GM10266 (cell line): ENCODE measurements at regions not wholly inside any gene's neighbourhood (a gene's known extent, or its start where the extent isn't known, plus 50 kb on each side); places are given as distances from the start of the nearest gene placed in this dataset.
A peak's percentile ranks its signal among the peaks of the same experiment; 100 is the strongest.

Experiments
- DNase-seq: peaks from one replicate; pipeline ENCODE4 v3.0.0; 2012; ENCODE audit errors: extremely low spot score
- TF ChIP-seq, protein P1 (sequence below): IDR thresholded peaks from 2 replicates; pipeline ENCODE4 v1.5.1; 2012; ENCODE audit warnings: mild to moderate bottlenecking, low read depth; ENCODE audit not compliant: control insufficient read depth, insufficient read depth; ENCODE audit errors: missing control alignments

DNA sequence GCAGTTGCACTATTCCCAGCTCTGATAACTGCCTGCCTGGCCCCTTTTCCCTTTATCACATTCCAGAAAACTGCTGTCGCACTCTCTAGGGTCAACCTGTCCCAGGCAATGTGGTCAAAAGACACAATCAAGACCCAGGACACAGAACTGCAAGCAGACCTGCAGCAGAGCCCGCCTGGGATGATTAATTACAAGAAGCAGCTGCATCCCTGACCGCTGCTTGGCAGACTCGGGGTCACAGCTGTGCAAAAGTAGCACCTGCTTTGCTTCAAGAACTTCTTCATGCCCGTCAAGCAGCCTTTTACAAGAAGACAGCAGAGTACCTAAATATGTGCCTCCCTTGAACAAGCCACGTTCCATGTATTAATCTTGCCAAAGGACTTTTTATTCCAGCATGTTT, 120.0 kb upstream of the ST8SIA2 start:
- TF ChIP-seq, protein P1, sequence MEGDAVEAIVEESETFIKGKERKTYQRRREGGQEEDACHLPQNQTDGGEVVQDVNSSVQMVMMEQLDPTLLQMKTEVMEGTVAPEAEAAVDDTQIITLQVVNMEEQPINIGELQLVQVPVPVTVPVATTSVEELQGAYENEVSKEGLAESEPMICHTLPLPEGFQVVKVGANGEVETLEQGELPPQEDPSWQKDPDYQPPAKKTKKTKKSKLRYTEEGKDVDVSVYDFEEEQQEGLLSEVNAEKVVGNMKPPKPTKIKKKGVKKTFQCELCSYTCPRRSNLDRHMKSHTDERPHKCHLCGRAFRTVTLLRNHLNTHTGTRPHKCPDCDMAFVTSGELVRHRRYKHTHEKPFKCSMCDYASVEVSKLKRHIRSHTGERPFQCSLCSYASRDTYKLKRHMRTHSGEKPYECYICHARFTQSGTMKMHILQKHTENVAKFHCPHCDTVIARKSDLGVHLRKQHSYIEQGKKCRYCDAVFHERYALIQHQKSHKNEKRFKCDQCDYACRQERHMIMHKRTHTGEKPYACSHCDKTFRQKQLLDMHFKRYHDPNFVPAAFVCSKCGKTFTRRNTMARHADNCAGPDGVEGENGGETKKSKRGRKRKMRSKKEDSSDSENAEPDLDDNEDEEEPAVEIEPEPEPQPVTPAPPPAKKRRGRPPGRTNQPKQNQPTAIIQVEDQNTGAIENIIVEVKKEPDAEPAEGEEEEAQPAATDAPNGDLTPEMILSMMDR: no peak
- DNase-seq: no peak

GRCh38 chr15:92277776-92278175, 115.9 kb upstream of the ST8SIA2 start:
- TF ChIP-seq, protein P1: peak; percentile 13
- no peak for DNase-seq

DNA sequence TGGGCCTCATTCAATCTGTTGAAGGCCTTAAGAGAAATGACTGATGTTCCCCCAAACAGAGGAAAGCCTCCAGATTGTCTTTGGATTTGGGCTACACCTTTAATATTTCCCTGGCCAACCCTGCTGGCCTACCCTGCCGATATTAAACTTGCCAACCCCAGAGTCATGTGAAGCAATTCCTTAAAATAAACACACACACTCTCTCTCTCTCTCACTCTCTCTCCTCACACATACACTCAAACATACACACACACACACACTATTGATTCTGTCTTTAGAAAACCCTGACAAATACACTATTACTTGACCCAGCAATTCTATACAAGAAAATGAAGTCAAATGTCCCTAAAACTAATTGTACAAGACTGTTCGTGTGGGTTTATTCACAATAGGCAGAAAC, 109.9 kb upstream of the ST8SIA2 start:
- TF ChIP-seq, protein P1: no peak
- no peak for DNase-seq

DNA sequence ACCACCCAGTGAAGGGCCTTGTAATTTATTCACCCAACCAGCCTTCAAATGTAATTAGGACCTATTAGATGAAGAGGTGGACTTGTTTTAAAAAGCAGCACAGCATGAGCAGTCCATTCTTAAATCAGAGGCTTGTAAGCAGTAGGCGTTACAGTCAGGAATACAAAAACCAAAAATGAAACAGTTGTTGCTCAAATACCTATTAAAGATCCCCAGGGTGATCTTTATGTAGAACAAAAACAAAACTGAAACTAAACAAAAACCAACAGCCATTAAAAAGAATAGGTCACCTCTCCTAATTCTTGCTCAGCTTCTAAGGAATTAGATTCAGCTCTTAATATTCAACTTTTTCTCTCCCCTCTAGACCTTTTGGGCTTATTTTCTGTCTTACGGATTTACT, 104.9 kb upstream of the ST8SIA2 start:
- TF ChIP-seq, protein P1: no peak
- peak; percentile 20 for DNase-seq

DNA sequence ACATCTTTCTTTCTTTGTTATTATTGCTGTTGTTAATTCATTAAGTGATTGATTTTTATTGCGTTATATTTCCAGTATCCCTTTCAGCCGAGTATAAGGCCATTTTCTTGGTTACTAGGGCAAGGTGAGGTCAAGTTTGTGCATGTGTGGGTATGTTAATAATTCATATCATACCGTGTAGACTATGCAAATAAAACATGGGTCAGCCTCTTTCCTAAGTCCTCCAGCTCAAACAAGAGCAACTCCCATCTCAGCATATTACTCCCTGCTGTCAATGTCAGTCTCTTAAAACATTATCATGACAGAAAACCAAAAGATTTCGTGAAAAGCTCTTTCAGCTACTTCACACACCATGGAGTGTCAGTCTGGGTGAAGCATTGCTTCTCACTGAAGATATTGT, 103.9 kb upstream of the ST8SIA2 start:
- no peak for DNase-seq
- TF ChIP-seq, protein P1: no peak

DNA sequence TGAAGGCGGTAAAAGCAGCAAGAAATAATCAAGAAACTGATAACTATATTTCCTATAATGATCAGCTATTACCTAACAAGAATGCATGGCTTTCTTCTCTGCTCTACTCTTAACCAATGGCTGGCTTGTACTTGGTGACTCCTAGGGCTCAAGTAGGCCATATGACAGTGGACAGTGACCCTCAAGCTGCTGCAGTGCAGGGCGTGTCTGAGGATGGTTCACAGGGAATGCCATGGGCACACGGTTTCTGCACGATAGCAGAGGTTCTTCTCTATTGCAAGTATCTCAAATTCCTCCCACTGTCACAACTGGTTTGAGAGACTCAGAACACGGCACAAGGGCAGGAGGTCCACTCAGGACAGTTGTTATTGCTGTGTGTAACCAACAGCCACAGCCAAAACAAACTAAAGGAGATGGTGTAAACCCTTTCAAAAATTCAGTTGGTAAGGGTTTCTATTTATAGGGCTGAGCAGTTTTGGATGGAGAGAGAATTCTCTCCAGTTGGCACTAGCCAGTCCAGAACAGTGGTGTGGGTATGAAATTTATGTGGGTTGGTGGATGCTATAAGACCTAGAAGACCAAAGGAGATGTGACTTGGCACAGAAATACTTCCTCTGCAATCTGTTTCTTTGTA, 103.2 kb upstream of the ST8SIA2 start:
- DNase-seq: no peak
- TF ChIP-seq, protein P1: no peak

DNA sequence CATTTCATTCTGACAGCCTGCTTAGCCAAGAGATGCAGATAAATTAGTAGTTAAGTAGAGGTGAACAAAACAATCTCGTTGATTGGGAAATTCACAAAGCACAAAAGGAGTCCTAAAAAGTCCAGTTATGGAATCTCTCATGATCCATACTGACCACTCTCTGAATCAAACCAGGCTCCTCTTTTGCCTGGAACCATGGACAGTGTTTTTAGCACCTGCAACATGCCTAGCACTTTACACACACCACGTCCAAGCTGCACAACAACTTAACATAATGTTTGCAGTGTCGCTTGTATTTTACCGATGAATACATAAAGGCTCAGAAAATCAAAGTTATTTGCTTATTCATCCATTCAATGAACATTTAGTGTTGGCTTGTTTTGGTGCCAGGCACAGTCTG, 101.8 kb upstream of the ST8SIA2 start:
- no peak for DNase-seq

More for the DNA sequence above, 101.8 kb upstream of the ST8SIA2 start:
- TF ChIP-seq, protein P1: no peak
